HK-2 (cell line): ENCODE measurements at regions not wholly inside any gene's neighbourhood (a gene's known extent, or its start where the extent isn't known, plus 50 kb on each side); places are given as distances from the start of the nearest gene placed in this dataset.
"Not testable (repeated sequence)": the region's sequence is repeated elsewhere in the genome, so short reads cannot be mapped to it uniquely, and the experiment has no call there.

Experiments
- DNase-seq: peaks from one replicate; pipeline ENCODE4 v3.0.0-alpha.2; 2018; ENCODE audit not compliant: unreplicated experiment

- not testable (repeated sequence) for DNase-seq
Measured at GRCh38 chr3:156048483-156048882, 71.9 kb upstream of the KCNAB1 start.

- no peak for DNase-seq
Measured at GRCh38 chr3:156050918-156051317, 69.5 kb upstream of the KCNAB1 start.

GRCh38 chr3:156051651-156052050 is 68.7 kb upstream of the KCNAB1 start:
- DNase-seq = no peak

GRCh38 chr3:156052115-156052514 is 68.3 kb upstream of the KCNAB1 start:
- DNase-seq = no peak

- no peak for DNase-seq
Measured at GRCh38 chr3:156059950-156060501, 60.4 kb upstream of the KCNAB1 start.

- DNase-seq = not testable (repeated sequence)
Measured at GRCh38 chr3:156068151-156068550, 52.2 kb upstream of the KCNAB1 start.

- no peak for DNase-seq
Measured at GRCh38 chr3:156070028-156070427, 50.4 kb upstream of the KCNAB1 start.
